Astrocyte of the spinal cord (primary cell): ENCODE measurements at regions not wholly inside any gene's neighbourhood (a gene's known extent, or its start where the extent isn't known, plus 50 kb on each side); places are given as distances from the start of the nearest gene placed in this dataset.

Source experiments
- DNase-seq: peaks from one replicate; pipeline ENCODE4 v3.0.0; 2011; ENCODE audit warnings: low read depth, low spot score
- H3K4me3 ChIP-seq: 2 replicates; pipeline ENCODE4 v1.5.1; 2011; ENCODE audit warnings: low read depth, mild to moderate bottlenecking, low read length, moderate library complexity
- in situ Hi-C: cut with HindIII; loops from 2 replicates; pipeline ENCODE4 v1.10.0; 2017; ENCODE audit warnings: low sequenced_read_pairs
- TF ChIP-seq, protein P1 (sequence below): IDR thresholded peaks from 2 replicates; pipeline ENCODE4 v1.5.1; 2012; ENCODE audit warnings: low read depth, mild to moderate bottlenecking, low read length, inconsistent platforms

GRCh38 chr20:22506827-22507226 lies 77.5 kb downstream of the FOXA2 start:
- TF ChIP-seq, protein P1, sequence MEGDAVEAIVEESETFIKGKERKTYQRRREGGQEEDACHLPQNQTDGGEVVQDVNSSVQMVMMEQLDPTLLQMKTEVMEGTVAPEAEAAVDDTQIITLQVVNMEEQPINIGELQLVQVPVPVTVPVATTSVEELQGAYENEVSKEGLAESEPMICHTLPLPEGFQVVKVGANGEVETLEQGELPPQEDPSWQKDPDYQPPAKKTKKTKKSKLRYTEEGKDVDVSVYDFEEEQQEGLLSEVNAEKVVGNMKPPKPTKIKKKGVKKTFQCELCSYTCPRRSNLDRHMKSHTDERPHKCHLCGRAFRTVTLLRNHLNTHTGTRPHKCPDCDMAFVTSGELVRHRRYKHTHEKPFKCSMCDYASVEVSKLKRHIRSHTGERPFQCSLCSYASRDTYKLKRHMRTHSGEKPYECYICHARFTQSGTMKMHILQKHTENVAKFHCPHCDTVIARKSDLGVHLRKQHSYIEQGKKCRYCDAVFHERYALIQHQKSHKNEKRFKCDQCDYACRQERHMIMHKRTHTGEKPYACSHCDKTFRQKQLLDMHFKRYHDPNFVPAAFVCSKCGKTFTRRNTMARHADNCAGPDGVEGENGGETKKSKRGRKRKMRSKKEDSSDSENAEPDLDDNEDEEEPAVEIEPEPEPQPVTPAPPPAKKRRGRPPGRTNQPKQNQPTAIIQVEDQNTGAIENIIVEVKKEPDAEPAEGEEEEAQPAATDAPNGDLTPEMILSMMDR, result no peak
- in situ Hi-C loops, result no loop called here
- no peak overlapping the region for H3K4me3 ChIP-seq
- DNase-seq, result no peak

- no peak overlapping the region for H3K4me3 ChIP-seq
- in situ Hi-C loops, result no loop called here
- DNase-seq, result no peak
- TF ChIP-seq, protein P1, result no peak
Measured at GRCh38 chr20:22504829-22505377, 79.5 kb downstream of the FOXA2 start.

GRCh38 chr20:22503577-22503976 lies 80.8 kb downstream of the FOXA2 start:
- no peak overlapping the region for H3K4me3 ChIP-seq
- DNase-seq, result no peak
- in situ Hi-C loops, result no loop called here
- TF ChIP-seq, protein P1, result no peak

- TF ChIP-seq, protein P1, result no peak
- no peak overlapping the region for H3K4me3 ChIP-seq
- DNase-seq, result no peak
- in situ Hi-C loops, result no loop called here
Measured at GRCh38 chr20:22502731-22503191, 81.6 kb downstream of the FOXA2 start.

- TF ChIP-seq, protein P1, result no peak
- in situ Hi-C loops, result no loop called here
- H3K4me3 ChIP-seq, result no peak overlapping the region
- no peak for DNase-seq
Measured at GRCh38 chr20:22501566-22502344, 82.6 kb downstream of the FOXA2 start.

DNA sequence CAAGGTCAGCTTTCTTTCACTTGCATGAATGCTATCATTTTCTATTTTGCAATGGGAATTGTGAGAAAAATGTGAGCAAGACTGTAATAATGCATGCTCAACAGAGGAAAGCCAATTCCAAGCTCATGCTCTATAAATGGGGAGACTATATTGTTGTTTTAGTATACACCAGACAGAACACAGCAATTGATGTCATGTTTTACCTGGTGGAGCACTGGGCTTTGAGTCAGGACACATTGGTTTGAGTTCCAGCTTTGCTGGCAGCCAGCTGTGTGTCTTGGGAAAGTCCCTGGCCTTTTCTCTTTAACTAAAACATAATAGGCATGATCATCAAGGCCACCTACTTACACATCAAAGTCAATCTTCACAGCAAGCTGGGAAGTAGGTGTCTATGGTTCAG lies 83.3 kb downstream of the FOXA2 start:
- in situ Hi-C loops, result no loop called here
- H3K4me3 ChIP-seq, result no peak overlapping the region
- TF ChIP-seq, protein P1, result no peak
- no peak for DNase-seq
